NCI-H69 (cell line): ENCODE measurements at regions not wholly inside any gene's neighbourhood (a gene's known extent, or its start where the extent isn't known, plus 50 kb on each side); places are given as distances from the start of the nearest gene placed in this dataset.
"Not testable (repeated sequence)": the region's sequence is repeated elsewhere in the genome, so short reads cannot be mapped to it uniquely, and the experiment has no call there.

Source experiments
- DNase-seq: peaks from one replicate; lab custom pipeline; 2025; lab: John Stamatoyannopoulos, UW

- DNase-seq: not testable (repeated sequence)
These were observed 60.7 kb upstream of the P2RY1 start for GRCh38 chr3:152774230-152774629.

- DNase-seq: no peak
These were observed 56.9 kb upstream of the P2RY1 start for GRCh38 chr3:152778022-152778421.

GRCh38 chr3:152779653-152780052, 55.3 kb upstream of the P2RY1 start:
- no peak for DNase-seq

- DNase-seq: no peak
These were observed 54.4 kb upstream of the P2RY1 start for GRCh38 chr3:152780553-152780952.

GRCh38 chr3:152785051-152785450, 49.9 kb upstream of the P2RY1 start:
- no peak for DNase-seq
